ENCODE measurements at regions not wholly inside any gene's neighbourhood (a gene's known extent, or its start where the extent isn't known, plus 50 kb on each side); places are given as distances from the start of the nearest gene placed in this dataset.

GRCh38 chr6:168848797-168849196 is 404.8 kb downstream of the THBS2 start:
- TF ChIP-seq, protein P1, sequence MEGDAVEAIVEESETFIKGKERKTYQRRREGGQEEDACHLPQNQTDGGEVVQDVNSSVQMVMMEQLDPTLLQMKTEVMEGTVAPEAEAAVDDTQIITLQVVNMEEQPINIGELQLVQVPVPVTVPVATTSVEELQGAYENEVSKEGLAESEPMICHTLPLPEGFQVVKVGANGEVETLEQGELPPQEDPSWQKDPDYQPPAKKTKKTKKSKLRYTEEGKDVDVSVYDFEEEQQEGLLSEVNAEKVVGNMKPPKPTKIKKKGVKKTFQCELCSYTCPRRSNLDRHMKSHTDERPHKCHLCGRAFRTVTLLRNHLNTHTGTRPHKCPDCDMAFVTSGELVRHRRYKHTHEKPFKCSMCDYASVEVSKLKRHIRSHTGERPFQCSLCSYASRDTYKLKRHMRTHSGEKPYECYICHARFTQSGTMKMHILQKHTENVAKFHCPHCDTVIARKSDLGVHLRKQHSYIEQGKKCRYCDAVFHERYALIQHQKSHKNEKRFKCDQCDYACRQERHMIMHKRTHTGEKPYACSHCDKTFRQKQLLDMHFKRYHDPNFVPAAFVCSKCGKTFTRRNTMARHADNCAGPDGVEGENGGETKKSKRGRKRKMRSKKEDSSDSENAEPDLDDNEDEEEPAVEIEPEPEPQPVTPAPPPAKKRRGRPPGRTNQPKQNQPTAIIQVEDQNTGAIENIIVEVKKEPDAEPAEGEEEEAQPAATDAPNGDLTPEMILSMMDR (IDR thresholded peaks at IDR 0.05) = no peak
- no peak for TF ChIP-seq POLR2A (IDR thresholded peaks at IDR 0.05)
- no peak for TF ChIP-seq EP300 (IDR thresholded peaks at IDR 0.05)

All from stomach (tissue), 4 donors.